Heart right ventricle (tissue), 16 donors: ENCODE measurements at regions not wholly inside any gene's neighbourhood (a gene's known extent, or its start where the extent isn't known, plus 50 kb on each side); places are given as distances from the start of the nearest gene placed in this dataset.

ENCODE experiments used
- ATAC-seq, 8 donors: fragments of 200-7000 bp; cut with Tn5 transposase; one replicate each; pipeline ENCODE4 v1.9.1; 2020; ENCODE audit warnings: mild to moderate bottlenecking in 8 of 8, moderate library complexity in 8 of 8, moderate number of reproducible peaks in 1 of 8
- DNase-seq, 2 donors: peaks; one replicate each; pipeline ENCODE4 v3.0.0-alpha.2; 2020
- H3K27ac ChIP-seq, 10 donors: fragments of 200-600 bp; sonication (generic) in 2 of 10; one replicate each; pipeline versions ENCODE4 v1.5.0 to v1.8.0; 2020 to 2022; ENCODE audit warnings: mild to moderate bottlenecking in 3 of 10
- H3K27me3 ChIP-seq, 7 donors: fragments of 200-600 bp; one replicate each; pipeline ENCODE4 v1.8.0; 2021 to 2022; ENCODE audit warnings: mild to moderate bottlenecking in 2 of 7
- H3K36me3 ChIP-seq, 9 donors: fragments of 200-600 bp; sonication (generic) in 1 of 9; one replicate each; pipeline versions ENCODE4 v1.5.0 to v1.8.0; 2020 to 2022; ENCODE audit warnings: mild to moderate bottlenecking in 2 of 9
- H3K4me1 ChIP-seq, 9 donors: fragments of 200-600 bp; sonication (generic) in 1 of 9; one replicate each; pipeline versions ENCODE4 v1.5.0 to v1.8.0; 2020 to 2022; ENCODE audit warnings: mild to moderate bottlenecking in 4 of 9
- H3K4me3 ChIP-seq, 10 donors: fragments of 200-600 bp; sonication (generic) in 2 of 10; one replicate each; pipeline versions ENCODE4 v1.5.0 to v1.8.0; 2020 to 2022; ENCODE audit warnings: mild to moderate bottlenecking in 7 of 10, moderate library complexity in 2 of 10
- H3K9me3 ChIP-seq, 11 donors: fragments of 200-600 bp in 10 of 11; sonication (generic) in 2 of 11; one replicate each; pipeline versions ENCODE4 v1.5.0 to v1.8.0; 2013 to 2022; ENCODE audit warnings: mild to moderate bottlenecking in 2 of 11, control low read depth in 1 of 11, moderate library complexity in 1 of 11
- WGBS, 2 donors: extraction: QIAGEN DNeasy Blood & Tissue Kit; methylation state at CpG; one replicate each; pipeline ENCODE4 v1.1.7; 2013; ENCODE audit warnings: inconsistent platforms in 1 of 2; 5-methylcytosine and 5-hydroxymethylcytosine counted together
- intact Hi-C, 10 donors: fragments of 100-400 bp; cut with DNase I; formaldehyde crosslinking; loops; one replicate each; pipeline versions ENCODE4 v1.11.1 to v1.14.2; 2022
- TF ChIP-seq, protein P1 (sequence below), 9 donors: fragments of 200-600 bp; sonication (generic) in 2 of 9; IDR thresholded peaks; one replicate each; pipeline versions ENCODE4 v1.5.0 to v1.8.0; 2021 to 2022; ENCODE audit warnings: antibody characterized with exemption in 9 of 9, mild to moderate bottlenecking in 5 of 9, moderate library complexity in 1 of 9
- donor health status: Arrhythmogenic right ventricular cardiomyopathy.
- donor health status: ischemic (EF 13 %, LVEDD 7.1; RV severe dilation, severe dysfunction).
- donor health status: healthy with polysubstance abuse.
- donor health status: DM: no; HTN: yes; CAD: no.
- donor health status: DM: no; HTN: no; CAD: no.
- donor health status: ischemic (EF 25% LVEDD 6.9; RV normal size, moderate dysfunction).
- donor health status: ischemic (EF 25% LVEDD 5.7; RV mildly dilated, moderate dysfunction).
- donor health status: healthy.
- donor health status: DM: yes; HTN: yes; CAD: no.
- donor health status: Ischemic cardiomyopathy.
- donor health status: ischemic (EF 35%, LVEDD 5.7; RV mildly dilated, moderate dysfunction).
- donor health status: nonischemic (EF 11% LVEDD 7.7; RV severe dilation, severe dysfunction).
- donor health status: DM: yes; HTN: yes; CAD: no.
- donor health status: PGD.
- donor health status: ischemic (EF 29% LVEDD 5.4; RV normal size, mild dysfunction).
- donor health status: nonischemic (EF 23%, LVEDD 6.1; RV moderate dilation, normal function).

- DNase-seq (no peak), ATAC-seq (peak in 1 of 8 donors; percentile 55)
- no peak overlapping the region for H3K27ac ChIP-seq
- WGBS, 2 donors = 45 to 56% methylated on average over 2 of the region's 2 CpGs
- peaks cover 0 to 5% (median 0%) of the 10 kb centered on the region in 11 donors for H3K9me3 ChIP-seq
- intact Hi-C loops = loop anchor here in 3 of 10 donors (5.0 to 10.0 kb wide), 3 partner anchors 301 to 454 kb away; no protein-coding TSS in a partner anchor
- no peaks in the 10 kb centered on the region for H3K4me1 ChIP-seq
- no peaks in the 10 kb centered on the region for H3K27me3 ChIP-seq
- H3K36me3 ChIP-seq = no peaks in the 10 kb centered on the region
- TF ChIP-seq, protein P1, sequence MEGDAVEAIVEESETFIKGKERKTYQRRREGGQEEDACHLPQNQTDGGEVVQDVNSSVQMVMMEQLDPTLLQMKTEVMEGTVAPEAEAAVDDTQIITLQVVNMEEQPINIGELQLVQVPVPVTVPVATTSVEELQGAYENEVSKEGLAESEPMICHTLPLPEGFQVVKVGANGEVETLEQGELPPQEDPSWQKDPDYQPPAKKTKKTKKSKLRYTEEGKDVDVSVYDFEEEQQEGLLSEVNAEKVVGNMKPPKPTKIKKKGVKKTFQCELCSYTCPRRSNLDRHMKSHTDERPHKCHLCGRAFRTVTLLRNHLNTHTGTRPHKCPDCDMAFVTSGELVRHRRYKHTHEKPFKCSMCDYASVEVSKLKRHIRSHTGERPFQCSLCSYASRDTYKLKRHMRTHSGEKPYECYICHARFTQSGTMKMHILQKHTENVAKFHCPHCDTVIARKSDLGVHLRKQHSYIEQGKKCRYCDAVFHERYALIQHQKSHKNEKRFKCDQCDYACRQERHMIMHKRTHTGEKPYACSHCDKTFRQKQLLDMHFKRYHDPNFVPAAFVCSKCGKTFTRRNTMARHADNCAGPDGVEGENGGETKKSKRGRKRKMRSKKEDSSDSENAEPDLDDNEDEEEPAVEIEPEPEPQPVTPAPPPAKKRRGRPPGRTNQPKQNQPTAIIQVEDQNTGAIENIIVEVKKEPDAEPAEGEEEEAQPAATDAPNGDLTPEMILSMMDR (IDR thresholded peaks at IDR 0.05) = peak in 6 of 9 donors; percentile 5 to 39 (median 28)
- H3K4me3 ChIP-seq = no peak overlapping the region
These were observed 164.7 kb upstream of the RGS18 start for GRCh38 chr1:191993549-191993948.

- no peak for DNase-seq
- Histone ChIP-seq H3K4me3 (no peak overlapping the region), H3K4me1 (no peaks in the 10 kb centered on the region), H3K36me3 (no peaks in the 10 kb centered on the region), H3K9me3 (peaks cover 0 to 5% (median 0%) of the 10 kb centered on the region in 11 donors), H3K27me3 (no peaks in the 10 kb centered on the region), H3K27ac (no peak overlapping the region)
- intact Hi-C loops = no loop called here
- WGBS, 2 donors = 90 to 92% methylated on average over 3 of the region's 3 CpGs
- TF ChIP-seq, protein P1 (IDR thresholded peaks at IDR 0.05) = no peak
- no peak for ATAC-seq
These were observed 156.2 kb upstream of the RGS18 start for GRCh38 chr1:192002063-192002462.

DNA sequence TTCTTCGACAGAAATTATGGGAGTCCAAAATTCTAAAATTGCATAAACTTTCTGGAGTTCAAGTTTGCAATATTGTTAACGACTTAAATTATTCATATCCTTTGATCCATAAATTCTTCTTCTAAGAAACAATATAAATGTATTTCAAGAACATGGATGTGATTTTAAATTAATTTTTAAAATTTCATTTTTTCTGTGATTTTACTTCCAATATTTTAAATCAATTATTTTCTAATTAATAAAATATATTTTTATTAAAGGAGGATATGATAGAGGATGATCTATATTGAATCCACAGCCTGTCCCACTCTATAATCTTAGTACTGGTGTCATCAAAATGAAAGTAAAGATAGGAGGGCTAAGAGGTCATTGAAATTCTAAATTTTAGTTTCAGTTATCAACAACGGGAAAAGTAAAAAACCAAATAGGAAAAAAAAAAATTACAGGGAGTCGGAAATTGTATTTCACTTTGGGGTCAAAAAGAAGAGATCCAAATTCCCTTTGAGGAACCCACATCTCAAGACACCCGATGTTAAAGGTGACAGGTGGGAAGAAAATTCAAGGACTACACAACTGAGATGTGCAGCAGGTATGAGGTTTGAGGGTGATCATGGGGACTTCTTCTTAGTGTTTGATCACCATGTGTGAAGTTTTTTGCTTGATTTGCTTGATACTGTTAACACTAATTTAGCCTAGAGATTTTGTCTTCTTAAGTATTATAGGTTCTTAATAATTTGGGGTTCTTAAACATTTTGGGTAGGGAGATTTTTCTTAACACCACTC, 154.8 kb upstream of the RGS18 start:
- DNase-seq (no peak), ATAC-seq (no peak)
- TF ChIP-seq, protein P1 (IDR thresholded peaks at IDR 0.05) = no peak
- Histone ChIP-seq H3K36me3 (no peaks in the 10 kb centered on the region), H3K4me3 (no peak overlapping the region), H3K27ac (no peak overlapping the region), H3K9me3 (peaks cover 0 to under 1% (median 0%) of the 10 kb centered on the region in 11 donors), H3K27me3 (no peaks in the 10 kb centered on the region), H3K4me1 (no peaks in the 10 kb centered on the region)
- intact Hi-C loops = no loop called here
- 89 to 92% methylated on average over 5 of the region's 5 CpGs for WGBS, 2 donors

DNA sequence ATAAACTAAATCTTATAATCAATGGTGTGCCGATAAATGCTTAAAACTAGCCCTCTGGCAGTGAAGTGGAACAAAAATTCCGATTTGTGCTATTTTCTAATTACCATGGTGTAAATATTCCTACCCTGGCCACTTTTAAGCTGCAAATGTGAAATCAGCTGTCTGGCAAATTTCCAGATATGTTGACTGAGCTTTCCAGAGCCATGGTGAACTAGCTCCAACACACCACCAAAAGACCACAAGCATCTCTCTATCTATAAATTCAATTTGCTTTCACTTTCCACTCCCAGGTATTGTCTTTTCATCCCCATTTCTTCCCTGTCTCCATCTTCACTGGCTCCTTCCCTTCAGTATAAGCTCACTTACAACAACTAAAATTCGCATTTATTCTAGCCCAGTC, 152.3 kb upstream of the RGS18 start:
- H3K4me3 ChIP-seq = no peak overlapping the region
- TF ChIP-seq, protein P1 (IDR thresholded peaks at IDR 0.05) = no peak
- H3K27ac ChIP-seq = no peak overlapping the region
- H3K4me1 ChIP-seq = no peaks in the 10 kb centered on the region
- no peaks in the 10 kb centered on the region for H3K27me3 ChIP-seq
- intact Hi-C loops = no loop called here
- H3K9me3 ChIP-seq = peaks cover 0 to 5% (median 0%) of the 10 kb centered on the region in 11 donors
- 80 to 88% methylated on average over 3 of the region's 3 CpGs for WGBS, 2 donors
- DNase-seq (no peak), ATAC-seq (no peak)
- no peaks in the 10 kb centered on the region for H3K36me3 ChIP-seq
